ENCODE measurements at regions not wholly inside any gene's neighbourhood (a gene's known extent, or its start where the extent isn't known, plus 50 kb on each side); places are given as distances from the start of the nearest gene placed in this dataset.

- no peak overlapping the region for H3K4me2 ChIP-seq (ENCODE audit: low read length)
- TF ChIP-seq CTCF (IDR thresholded peaks at IDR 0.05; ENCODE audit: low read depth, low read length, poor library complexity, severe bottlenecking) (no peak), EZH2phosphoT487 (IDR thresholded peaks at IDR 0.05; ENCODE audit: borderline replicate concordance, low read length) (no peak)
- no peaks in the 10 kb centered on the region for H3K9me2 ChIP-seq (replicated peaks; ENCODE audit: control insufficient read depth, low read length)
- H3K27ac ChIP-seq (ENCODE audit: low read depth, low read length) = no peak overlapping the region
- H3K36me3 ChIP-seq (ENCODE audit: control insufficient read depth, low read length) = no peaks in the 10 kb centered on the region
- H3K4me1 ChIP-seq (ENCODE audit: control insufficient read depth, low read length) = peaks cover 6% of the 10 kb centered on the region
- H3K9me3 ChIP-seq (ENCODE audit: control insufficient read depth, insufficient read depth, low read length) = no peaks in the 10 kb centered on the region
- H3K79me2 ChIP-seq (ENCODE audit: control insufficient read depth, low read length) = no peaks in the 10 kb centered on the region
- H4K20me1 ChIP-seq (ENCODE audit: control insufficient read depth, insufficient read depth, low read depth, low read length) = no peaks in the 10 kb centered on the region
- no peaks in the 10 kb centered on the region for H3K27me3 ChIP-seq (ENCODE audit: control insufficient read depth, low read length)
- no peaks in the 10 kb centered on the region for H3F3A ChIP-seq (ENCODE audit: control insufficient read depth, insufficient read depth)
- no peak overlapping the region for H3K4me3 ChIP-seq (ENCODE audit: low read length)
These were observed 175.4 kb downstream of the IBTK start for GRCh38 chr6:82072121-82072521.

DNA sequence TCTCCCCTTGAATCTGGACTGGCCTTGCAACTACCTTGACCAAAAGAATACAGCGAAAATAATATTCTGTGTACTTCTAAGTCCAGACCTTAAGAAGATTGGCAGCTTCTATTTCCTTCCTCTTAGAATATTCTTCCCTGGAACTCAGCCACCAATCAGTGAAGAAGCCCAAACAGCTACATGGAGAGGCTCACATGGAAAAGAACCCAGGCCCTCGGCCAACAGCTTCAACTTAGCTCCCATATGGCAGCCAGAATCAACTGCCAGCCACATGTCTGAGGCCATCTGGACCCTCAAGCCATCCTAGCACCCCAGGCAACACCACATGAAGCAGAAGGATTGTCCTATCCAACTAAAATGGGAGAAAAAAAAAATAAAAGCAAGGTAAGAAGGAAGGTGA is 178.8 kb downstream of the IBTK start:
- no peaks in the 10 kb centered on the region for H3K79me2 ChIP-seq (ENCODE audit: control insufficient read depth, low read length)
- H3K4me2 ChIP-seq (ENCODE audit: low read length) = no peak overlapping the region
- no peaks in the 10 kb centered on the region for H4K20me1 ChIP-seq (ENCODE audit: control insufficient read depth, insufficient read depth, low read depth, low read length)
- H3K9me2 ChIP-seq (replicated peaks; ENCODE audit: control insufficient read depth, low read length) = no peaks in the 10 kb centered on the region
- no peaks in the 10 kb centered on the region for H3K4me1 ChIP-seq (ENCODE audit: control insufficient read depth, low read length)
- H3F3A ChIP-seq (ENCODE audit: control insufficient read depth, insufficient read depth) = no peaks in the 10 kb centered on the region
- TF ChIP-seq CTCF (IDR thresholded peaks at IDR 0.05; ENCODE audit: low read depth, low read length, poor library complexity, severe bottlenecking) (no peak), EZH2phosphoT487 (IDR thresholded peaks at IDR 0.05; ENCODE audit: borderline replicate concordance, low read length) (no peak)
- no peaks in the 10 kb centered on the region for H3K36me3 ChIP-seq (ENCODE audit: control insufficient read depth, low read length)
- H3K4me3 ChIP-seq (ENCODE audit: low read length) = no peak overlapping the region
- H3K27ac ChIP-seq (ENCODE audit: low read depth, low read length) = no peak overlapping the region
- H3K9me3 ChIP-seq (ENCODE audit: control insufficient read depth, insufficient read depth, low read length) = no peaks in the 10 kb centered on the region
- no peaks in the 10 kb centered on the region for H3K27me3 ChIP-seq (ENCODE audit: control insufficient read depth, low read length)

- Histone ChIP-seq H3K9me2 (replicated peaks; ENCODE audit: control insufficient read depth, low read length) (no peaks in the 10 kb centered on the region), H4K20me1 (ENCODE audit: control insufficient read depth, insufficient read depth, low read depth, low read length) (no peaks in the 10 kb centered on the region), H3K36me3 (ENCODE audit: control insufficient read depth, low read length) (no peaks in the 10 kb centered on the region), H3K4me2 (ENCODE audit: low read length) (no peak overlapping the region), H3K4me1 (ENCODE audit: control insufficient read depth, low read length) (no peaks in the 10 kb centered on the region), H3K27ac (ENCODE audit: low read depth, low read length) (no peak overlapping the region), H3K9me3 (ENCODE audit: control insufficient read depth, insufficient read depth, low read length) (no peaks in the 10 kb centered on the region), H3F3A (ENCODE audit: control insufficient read depth, insufficient read depth) (no peaks in the 10 kb centered on the region), H3K4me3 (ENCODE audit: low read length) (no peak overlapping the region), H3K27me3 (ENCODE audit: control insufficient read depth, low read length) (no peaks in the 10 kb centered on the region), H3K79me2 (ENCODE audit: control insufficient read depth, low read length) (no peaks in the 10 kb centered on the region)
- TF ChIP-seq CTCF (IDR thresholded peaks at IDR 0.05; ENCODE audit: low read depth, low read length, poor library complexity, severe bottlenecking) (no peak), EZH2phosphoT487 (IDR thresholded peaks at IDR 0.05; ENCODE audit: borderline replicate concordance, low read length) (no peak)
These were observed 180.5 kb downstream of the IBTK start for GRCh38 chr6:82066991-82067411.

DNA sequence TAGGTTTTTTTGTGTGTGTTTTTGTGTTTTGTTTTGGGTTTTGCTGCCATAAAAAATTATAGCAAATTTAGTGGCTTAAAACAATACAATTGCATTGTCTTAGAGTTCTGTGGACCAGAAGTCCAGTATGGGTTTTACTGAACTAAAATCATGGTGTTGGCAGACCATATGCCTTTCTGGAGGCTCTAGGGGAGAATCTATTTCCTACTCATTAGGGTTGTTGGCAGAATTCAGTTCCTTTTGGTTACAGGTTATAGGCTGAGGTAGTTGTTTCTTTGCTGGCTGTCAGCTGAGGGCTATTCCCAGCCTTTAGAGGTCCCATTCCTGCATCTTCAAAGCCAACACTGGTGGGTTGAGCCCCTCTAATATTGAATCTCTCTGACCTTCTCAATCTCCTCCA is 181.3 kb downstream of the IBTK start:
- no peak overlapping the region for H3K4me2 ChIP-seq (ENCODE audit: low read length)
- H3K36me3 ChIP-seq (ENCODE audit: control insufficient read depth, low read length) = no peaks in the 10 kb centered on the region
- H3F3A ChIP-seq (ENCODE audit: control insufficient read depth, insufficient read depth) = no peaks in the 10 kb centered on the region
- no peaks in the 10 kb centered on the region for H3K9me2 ChIP-seq (replicated peaks; ENCODE audit: control insufficient read depth, low read length)
- no peaks in the 10 kb centered on the region for H3K79me2 ChIP-seq (ENCODE audit: control insufficient read depth, low read length)
- H3K4me1 ChIP-seq (ENCODE audit: control insufficient read depth, low read length) = no peaks in the 10 kb centered on the region
- no peak overlapping the region for H3K27ac ChIP-seq (ENCODE audit: low read depth, low read length)
- H3K27me3 ChIP-seq (ENCODE audit: control insufficient read depth, low read length) = no peaks in the 10 kb centered on the region
- H3K4me3 ChIP-seq (ENCODE audit: low read length) = no peak overlapping the region
- no peaks in the 10 kb centered on the region for H4K20me1 ChIP-seq (ENCODE audit: control insufficient read depth, insufficient read depth, low read depth, low read length)
- TF ChIP-seq CTCF (IDR thresholded peaks at IDR 0.05; ENCODE audit: low read depth, low read length, poor library complexity, severe bottlenecking) (no peak), EZH2phosphoT487 (IDR thresholded peaks at IDR 0.05; ENCODE audit: borderline replicate concordance, low read length) (no peak)
- H3K9me3 ChIP-seq (ENCODE audit: control insufficient read depth, insufficient read depth, low read length) = no peaks in the 10 kb centered on the region

Data from DOHH2 (cell line).